ENCODE measurements at regions not wholly inside any gene's neighbourhood (a gene's known extent, or its start where the extent isn't known, plus 50 kb on each side); places are given as distances from the start of the nearest gene placed in this dataset.

DNA sequence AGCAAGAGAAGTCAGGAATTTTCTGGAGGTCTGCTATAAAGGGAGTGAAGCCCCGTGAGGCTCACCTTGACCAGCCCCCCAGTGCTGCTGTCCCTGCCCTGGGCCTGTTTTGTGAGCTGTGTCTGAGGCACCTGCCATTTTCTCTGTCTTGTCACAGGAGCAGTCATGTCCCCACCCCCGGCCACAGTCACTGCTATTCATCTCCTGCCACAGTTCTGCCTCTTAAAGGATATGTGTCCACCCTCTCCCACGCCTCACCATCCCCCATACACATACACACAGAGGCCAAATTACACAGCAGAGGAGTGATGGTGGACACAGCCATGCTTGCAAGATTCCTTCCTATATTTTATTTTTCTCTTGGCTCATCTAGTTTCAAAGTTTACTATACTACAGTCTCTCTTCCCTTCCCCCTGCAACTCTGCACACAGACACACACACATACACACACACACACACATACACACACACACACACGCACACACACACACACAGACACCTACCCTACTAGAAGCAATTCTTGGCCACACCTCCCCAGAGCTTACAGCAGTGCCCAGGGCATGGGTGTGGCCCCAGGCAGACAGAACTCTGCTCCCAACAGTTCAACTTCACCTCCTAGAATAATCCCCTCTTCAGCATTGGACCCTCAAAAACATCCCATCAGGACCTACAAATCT, 68.7 kb upstream of the TAB2 start:
- no peak overlapping the region for H3K4me2 ChIP-seq (ENCODE audit: low read length)
- TF ChIP-seq, protein P1, sequence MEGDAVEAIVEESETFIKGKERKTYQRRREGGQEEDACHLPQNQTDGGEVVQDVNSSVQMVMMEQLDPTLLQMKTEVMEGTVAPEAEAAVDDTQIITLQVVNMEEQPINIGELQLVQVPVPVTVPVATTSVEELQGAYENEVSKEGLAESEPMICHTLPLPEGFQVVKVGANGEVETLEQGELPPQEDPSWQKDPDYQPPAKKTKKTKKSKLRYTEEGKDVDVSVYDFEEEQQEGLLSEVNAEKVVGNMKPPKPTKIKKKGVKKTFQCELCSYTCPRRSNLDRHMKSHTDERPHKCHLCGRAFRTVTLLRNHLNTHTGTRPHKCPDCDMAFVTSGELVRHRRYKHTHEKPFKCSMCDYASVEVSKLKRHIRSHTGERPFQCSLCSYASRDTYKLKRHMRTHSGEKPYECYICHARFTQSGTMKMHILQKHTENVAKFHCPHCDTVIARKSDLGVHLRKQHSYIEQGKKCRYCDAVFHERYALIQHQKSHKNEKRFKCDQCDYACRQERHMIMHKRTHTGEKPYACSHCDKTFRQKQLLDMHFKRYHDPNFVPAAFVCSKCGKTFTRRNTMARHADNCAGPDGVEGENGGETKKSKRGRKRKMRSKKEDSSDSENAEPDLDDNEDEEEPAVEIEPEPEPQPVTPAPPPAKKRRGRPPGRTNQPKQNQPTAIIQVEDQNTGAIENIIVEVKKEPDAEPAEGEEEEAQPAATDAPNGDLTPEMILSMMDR (conservative IDR thresholded peaks at IDR 0.05; ENCODE audit: low read length) = no peak
- TF ChIP-seq EZH2phosphoT487 (IDR thresholded peaks at IDR 0.05; ENCODE audit: borderline replicate concordance, low read depth, low read length) = no peak
- H2AFZ ChIP-seq (ENCODE audit: low read length) = no peak overlapping the region
- H4K20me1 ChIP-seq (ENCODE audit: insufficient read depth, low read length) = no peaks in the 10 kb centered on the region
- peaks cover 17% of the 10 kb centered on the region for H3K4me1 ChIP-seq (ENCODE audit: insufficient read depth, low read length, poor library complexity, severe bottlenecking)
- no peaks in the 10 kb centered on the region for H3K36me3 ChIP-seq (ENCODE audit: insufficient read depth, low read length)
- H3K27ac ChIP-seq (ENCODE audit: low read depth, low read length, poor library complexity, severe bottlenecking) = no peak overlapping the region
- no peaks in the 10 kb centered on the region for H3K9me3 ChIP-seq (ENCODE audit: low read length)
- no peak for DNase-seq (ENCODE audit: low spot score)
- no peak overlapping the region for H3K4me3 ChIP-seq (ENCODE audit: low read depth, low read length, poor library complexity, severe bottlenecking)
- BruUV-seq (replicated peaks) = no TSS peak
- no peaks in the 10 kb centered on the region for H3K9me2 ChIP-seq (ENCODE audit: insufficient read depth, low read length)
- POLR2A ChIA-PET = no interaction called here
- intact Hi-C loops (cut with micrococcal nuclease; ENCODE audit: unreplicated experiment) = no loop called here
- H3K79me2 ChIP-seq (ENCODE audit: insufficient read depth, low read depth, low read length) = no peaks in the 10 kb centered on the region
- CTCF ChIA-PET (ENCODE audit: unreplicated experiment) = no interaction called here

DNA sequence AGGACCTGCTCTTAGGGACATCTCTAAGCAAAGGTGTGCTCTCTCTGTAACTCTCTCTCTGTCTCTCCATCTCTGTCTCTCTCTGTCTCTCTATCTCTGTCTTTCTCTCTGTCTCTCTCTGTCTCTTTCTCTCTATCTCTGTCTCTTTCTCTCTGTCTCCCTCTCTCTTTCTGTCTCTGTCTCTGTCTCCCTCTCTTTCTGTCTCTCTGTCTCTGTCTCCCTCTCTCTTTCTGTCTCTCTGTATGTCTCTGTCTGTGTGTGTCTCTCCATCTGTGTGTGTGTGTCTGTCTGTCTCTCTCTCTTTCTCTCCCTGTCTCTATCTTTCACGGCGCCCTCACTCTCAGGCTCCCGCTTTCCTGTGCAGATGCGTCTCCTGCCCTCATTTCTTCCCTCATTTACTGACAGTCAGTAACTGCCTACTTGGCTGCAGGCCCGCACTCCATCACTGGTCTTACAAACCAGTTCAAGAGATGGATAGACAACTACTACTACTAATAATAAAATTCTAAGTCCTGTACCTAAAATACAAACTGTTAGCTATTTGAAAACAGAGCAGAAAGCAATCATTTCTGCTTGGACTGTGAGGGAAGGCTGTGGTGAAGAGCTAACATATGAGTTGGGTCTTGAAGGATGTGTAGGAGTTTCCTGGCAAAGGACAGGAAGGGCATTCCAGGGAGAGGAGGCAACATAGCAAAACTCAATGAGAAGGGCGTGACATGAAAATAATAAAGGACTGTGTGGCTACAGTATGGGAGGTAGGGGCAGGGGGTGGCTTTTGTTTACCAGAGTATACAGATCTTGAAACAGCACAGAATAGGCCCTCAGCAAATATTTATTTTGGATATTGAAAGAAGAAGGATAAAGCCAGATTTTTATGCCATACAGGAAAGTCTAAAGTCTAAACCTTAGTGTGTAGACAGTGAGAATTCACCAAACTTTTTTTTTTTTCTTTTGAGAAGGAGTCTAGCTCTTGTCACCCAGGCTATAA, 67.8 kb upstream of the TAB2 start:
- ChIA-PET POLR2A (interaction anchor here (0.6 kb wide), 1 partner anchor 51 kb away, joined by 3 read pairs; no protein-coding TSS in a partner anchor), CTCF (ENCODE audit: unreplicated experiment) (no interaction called here)
- Histone ChIP-seq H3K4me1 (ENCODE audit: insufficient read depth, low read length, poor library complexity, severe bottlenecking) (peaks cover 17% of the 10 kb centered on the region), H3K36me3 (ENCODE audit: insufficient read depth, low read length) (no peaks in the 10 kb centered on the region), H3K27ac (ENCODE audit: low read depth, low read length, poor library complexity, severe bottlenecking) (no peak overlapping the region), H3K79me2 (ENCODE audit: insufficient read depth, low read depth, low read length) (no peaks in the 10 kb centered on the region), H3K4me3 (ENCODE audit: low read depth, low read length, poor library complexity, severe bottlenecking) (no peak overlapping the region), H3K9me3 (ENCODE audit: low read length) (no peaks in the 10 kb centered on the region), H3K4me2 (ENCODE audit: low read length) (no peak overlapping the region), H4K20me1 (ENCODE audit: insufficient read depth, low read length) (no peaks in the 10 kb centered on the region), H3K9me2 (ENCODE audit: insufficient read depth, low read length) (no peaks in the 10 kb centered on the region), H2AFZ (ENCODE audit: low read length) (no peak overlapping the region)
- TF ChIP-seq, protein P1 (conservative IDR thresholded peaks at IDR 0.05; ENCODE audit: low read length) = no peak
- TF ChIP-seq EZH2phosphoT487 (IDR thresholded peaks at IDR 0.05; ENCODE audit: borderline replicate concordance, low read depth, low read length) = no peak
- no TSS peak for BruUV-seq (replicated peaks)
- DNase-seq (ENCODE audit: low spot score) = no peak
- intact Hi-C loops (cut with micrococcal nuclease; ENCODE audit: unreplicated experiment) = no loop called here

Data from OCI-LY7 (cell line).